K562 (cell line): ENCODE measurements at regions not wholly inside any gene's neighbourhood (a gene's known extent, or its start where the extent isn't known, plus 50 kb on each side); places are given as distances from the start of the nearest gene placed in this dataset.

ENCODE experiments used
- ATAC-seq: fragments of 200-7000 bp; cut with Tn5 transposase; 3 replicates; pipeline ENCODE4 v1.9.1; 2020; ENCODE audit warnings: moderate library complexity
- BruUV-seq: library from RNA; stranded (reverse); fragments of 400-500 nt; replicated peaks from 2 replicates; lab custom pipeline; 2021; lab: Mats Ljungman, UMichigan
- CTCF ChIA-PET: fragments of 300-600 bp; formaldehyde crosslinking; extraction: SDS; loops from one replicate; lab custom pipeline; 2021; ENCODE audit warnings: low intra/inter-chr PET ratio; lab: Yijun Ruan, JAX
- POLR2A ChIA-PET: fragments of 300-600, 350-650 bp; sonication (Branson Sonifier 250); formaldehyde crosslinking; extraction: SDS; loops from one replicate; lab custom pipeline; 2021; ENCODE audit warnings: antibody characterized with exemption, inconsistent platforms; lab: Yijun Ruan, JAX
- DNase-seq, 4 experiments: peaks; one replicate each; pipeline versions ENCODE4 v3.0.0 to v3.0.0-alpha.2; 2011 to 2018; ENCODE audit warnings: low spot score in 3 of 4, mixed read lengths in 3 of 4; ENCODE audit errors: extremely low read depth in 1 of 4
- FAIRE-seq: peaks from 2 replicates; lab custom pipeline; 2011; peaks lifted over from hg19 to GRCh38; lab: Jason Lieb, UNC
- H2AFZ ChIP-seq: 2 replicates; pipeline ENCODE4 v1.6.0; 2011; ENCODE audit warnings: low read depth, low read length, control low read depth, inconsistent platforms
- H3K27ac ChIP-seq: fragments of 200-600 bp; 3 replicates; pipeline ENCODE4 v1.8.0; 2011; ENCODE audit warnings: low read depth, mild to moderate bottlenecking, control low read depth, inconsistent platforms, low read length, moderate library complexity, mixed read lengths; ENCODE audit errors: extremely low read depth
- H3K27me3 ChIP-seq, 2 experiments: fragments of 300-600 bp in 1 of 2; 2 replicates in 1 of 2; 3 replicates in 1 of 2; pipeline versions ENCODE4 v1.6.0 to v1.8.0; 2011; ENCODE audit warnings: inconsistent platforms in 2 of 2, low read length in 2 of 2, mild to moderate bottlenecking in 1 of 2, mixed read lengths in 1 of 2, moderate library complexity in 1 of 2; ENCODE audit not compliant: control insufficient read depth in 2 of 2, insufficient read depth in 2 of 2
- H3K36me3 ChIP-seq: fragments of 300-600 bp; 3 replicates; pipeline ENCODE4 v1.8.0; 2011; ENCODE audit warnings: mild to moderate bottlenecking, low read length, inconsistent platforms; ENCODE audit not compliant: control insufficient read depth, insufficient read depth
- H3K4me1 ChIP-seq, 2 experiments: fragments of 200-600 bp in 1 of 2; replicated peaks in 1 of 2; 2 replicates in 1 of 2; 3 replicates in 1 of 2; pipeline versions ENCODE4 v1.5.1 to v1.8.0; 2011; ENCODE audit warnings: inconsistent platforms in 2 of 2, low read length in 2 of 2, mild to moderate bottlenecking in 1 of 2, mixed read lengths in 1 of 2, moderate library complexity in 1 of 2; ENCODE audit not compliant: control insufficient read depth in 2 of 2, insufficient read depth in 2 of 2
- H3K4me2 ChIP-seq: 2 replicates; pipeline ENCODE4 v1.6.1; 2011; ENCODE audit warnings: low read length, control low read depth, inconsistent platforms, mixed read lengths; ENCODE audit not compliant: insufficient read depth
- H3K4me3 ChIP-seq: fragments of 200-600 bp; sonication (generic), shearing (Covaris generic); 2 replicates; pipeline ENCODE4 v1.5.1; 2016; ENCODE audit warnings: control low read depth, inconsistent platforms
- H3K79me2 ChIP-seq: fragments of 200-600 bp; 3 replicates; pipeline ENCODE4 v1.8.0; 2011; ENCODE audit warnings: low read length, inconsistent platforms; ENCODE audit not compliant: control insufficient read depth, insufficient read depth
- H3K9ac ChIP-seq, 2 experiments: 2 replicates each; pipeline versions ENCODE4 v1.6.0 to v1.6.1; 2011; ENCODE audit warnings: low read depth in 2 of 2, low read length in 2 of 2, control low read depth in 1 of 2, inconsistent platforms in 1 of 2, mild to moderate bottlenecking in 1 of 2, mixed read lengths in 1 of 2; ENCODE audit not compliant: insufficient read depth in 1 of 2
- H3K9me1 ChIP-seq: one replicate; pipeline ENCODE4 v1.6.0; 2011; ENCODE audit warnings: inconsistent platforms, mild to moderate bottlenecking, low read length, moderate library complexity; ENCODE audit not compliant: control insufficient read depth, insufficient read depth
- H3K9me3 ChIP-seq: replicated peaks from 2 replicates; pipeline ENCODE4 v1.5.1; 2011; ENCODE audit warnings: low read depth, low read length, inconsistent platforms; ENCODE audit not compliant: control insufficient read depth, insufficient read depth
- H4K20me1 ChIP-seq: replicated peaks from 2 replicates; pipeline ENCODE4 v1.6.1; 2011; ENCODE audit warnings: low read length, inconsistent platforms, mixed read lengths; ENCODE audit not compliant: control insufficient read depth, insufficient read depth
- EHMT2 ChIP-seq: fragments of 450-650 bp; IDR thresholded peaks from 2 replicates; pipeline ENCODE4 v1.6.1; 2018; ENCODE audit warnings: antibody characterized with exemption
- HDGF ChIP-seq: fragments of 450-650 bp; IDR thresholded peaks from 2 replicates; pipeline ENCODE4 v1.6.1; 2016
- HNRNPK ChIP-seq: fragments of 200-400 bp; formaldehyde crosslinking; IDR thresholded peaks from one replicate; pipeline ENCODE4 v1.6.1; 2018; ENCODE audit warnings: mild to moderate bottlenecking, low read depth, low read length; ENCODE audit not compliant: poor library complexity, severe bottlenecking
- TEAD1 ChIP-seq, 2 experiments: fragments of 450-650 bp in 1 of 2; sonication (generic) in 1 of 2; formaldehyde crosslinking; IDR thresholded peaks; 2 replicates each; pipeline versions ENCODE4 v1.4.0 to v1.8.0; 2020 to 2022; ENCODE audit warnings: mild to moderate bottlenecking in 2 of 2, missing genetic modification reagents in 1 of 2
- ZBTB2 ChIP-seq: fragments of 450-650 bp; IDR thresholded peaks from 2 replicates; pipeline ENCODE4 v1.6.1; 2016; ENCODE audit warnings: antibody characterized with exemption
- ZBTB43 ChIP-seq: sonication (generic); formaldehyde crosslinking; IDR thresholded peaks from 2 replicates; pipeline ENCODE4 v1.8.0; 2023; ENCODE audit warnings: mild to moderate bottlenecking, missing genetic modification reagents
- ZBTB7A ChIP-seq: IDR thresholded peaks from 2 replicates; pipeline ENCODE4 v1.6.1; 2011; ENCODE audit warnings: low read depth, mild to moderate bottlenecking, low read length, moderate library complexity, borderline replicate concordance; ENCODE audit not compliant: control insufficient read depth
- WGBS: fragments of 100-300 bp; shearing (Covaris generic); methylation state at CpG from one replicate; pipeline ENCODE4 v1.1.6; 2016; ENCODE audit warnings: low coverage, mixed read lengths; ENCODE audit not compliant: insufficient coverage; ENCODE audit errors: missing lambda C conversion rate; 5-methylcytosine and 5-hydroxymethylcytosine counted together
- in situ Hi-C: fragments of 300-500 bp; cut with MboI; formaldehyde crosslinking; loops from 4 replicates; pipeline ENCODE4 v1.15.0; 2018; ENCODE audit warnings: inconsistent platforms, mixed read lengths
- intact Hi-C: fragments of 100-400 bp; cut with micrococcal nuclease; formaldehyde crosslinking; loops from 2 replicates; pipeline ENCODE4 v1.14.2; 2022

- Histone ChIP-seq H3K9ac (no peak overlapping the region), H3K4me2 (no peak overlapping the region), H3K9me1 (peaks cover 4% of the 10 kb centered on the region), H3K9me3 (no peaks in the 10 kb centered on the region), H3K4me1 (peaks cover 2 to 27% of the 10 kb centered on the region in 2 experiments; a peak in 3 of 5 replicates), H3K36me3 (no peaks in the 10 kb centered on the region), H3K27ac (peak overlapping the region; percentile 25; the same call in 1 of the 3 replicates), H3K27me3 (no peaks in the 10 kb centered on the region), H3K4me3 (no peak overlapping the region), H4K20me1 (no peaks in the 10 kb centered on the region), H2AFZ (no peak overlapping the region), H3K79me2 (no peaks in the 10 kb centered on the region)
- intact Hi-C loops, result no loop called here
- FAIRE-seq, result no peak
- 66% methylated on average over 5 of the region's 8 CpGs for WGBS
- TF ChIP-seq HNRNPK, result peak; percentile 26
- TF ChIP-seq ZBTB7A, result 0 out of 2 replicates have a peak, but pooled peaks have one; percentile 32
- no peak for TF ChIP-seq HDGF
- DNase-seq, result no peak
- no peak for ATAC-seq
- BruUV-seq, result no TSS peak
- ChIA-PET POLR2A (interaction anchor here (0.5 to 1.0 kb wide), 4 partner anchors 10 to 891 kb away, joined by 3 to 4 read pairs (median 3); no protein-coding TSS in a partner anchor), CTCF (no interaction called here)
- in situ Hi-C loops, result no loop called here
Observed at GRCh38 chr3:194275721-194276120, 75.4 kb downstream of the CPN2 start.

GRCh38 chr3:194276768-194277103 lies 74.4 kb downstream of the CPN2 start:
- POLR2A ChIA-PET, result interaction anchor here (0.6 to 1.0 kb wide), 2 partner anchors 11 to 148 kb away, joined by 3 read pairs; no protein-coding TSS in a partner anchor
- no peak overlapping the region for H2AFZ ChIP-seq
- CTCF ChIA-PET, result no interaction called here
- H3K9me3 ChIP-seq, result no peaks in the 10 kb centered on the region
- H3K4me2 ChIP-seq, result no peak overlapping the region
- H4K20me1 ChIP-seq, result no peaks in the 10 kb centered on the region
- BruUV-seq, result no TSS peak
- in situ Hi-C loops, result no loop called here
- 72% methylated on average over 4 of the region's 4 CpGs for WGBS
- intact Hi-C loops, result no loop called here
- H3K27ac ChIP-seq, result no peak overlapping the region
- no peaks in the 10 kb centered on the region for H3K27me3 ChIP-seq
- DNase-seq (no peak), ATAC-seq (no peak), FAIRE-seq (no peak)
- no peak overlapping the region for H3K9ac ChIP-seq
- no peak overlapping the region for H3K4me3 ChIP-seq
- H3K36me3 ChIP-seq, result no peaks in the 10 kb centered on the region
- peaks cover 2 to 19% of the 10 kb centered on the region in 2 experiments; a peak in 3 of 5 replicates for H3K4me1 ChIP-seq
- H3K9me1 ChIP-seq, result peaks cover 4% of the 10 kb centered on the region
- H3K79me2 ChIP-seq, result no peaks in the 10 kb centered on the region
- no peak for TF ChIP-seq EHMT2
- TF ChIP-seq TEAD1 (CRISPR knock-in tag; IDR thresholded peaks at IDR 0.05), result no peak
- no peak for TF ChIP-seq ZBTB2
- no peak for TF ChIP-seq ZBTB43 (CRISPR knock-in tag)
